Esophagus (tissue), 2 donors: ENCODE measurements at regions not wholly inside any gene's neighbourhood (a gene's known extent, or its start where the extent isn't known, plus 50 kb on each side); places are given as distances from the start of the nearest gene placed in this dataset.

Experiments used
- H3K27ac ChIP-seq, 2 donors: one replicate each; pipeline ENCODE4 v1.5.1; 2013; ENCODE audit warnings: low read depth in 2 of 2, mild to moderate bottlenecking in 2 of 2, inconsistent platforms in 1 of 2, low read length in 1 of 2, moderate library complexity in 1 of 2
- H3K27me3 ChIP-seq, 2 donors: one replicate each; pipeline ENCODE4 v1.6.1; 2013; ENCODE audit warnings: low read length in 2 of 2, control low read depth in 1 of 2, mild to moderate bottlenecking in 1 of 2; ENCODE audit not compliant: insufficient read depth in 2 of 2, control insufficient read depth in 1 of 2
- H3K36me3 ChIP-seq, 2 donors: one replicate each; pipeline ENCODE4 v1.6.1; 2013; ENCODE audit warnings: low read length in 1 of 2; ENCODE audit not compliant: control insufficient read depth in 2 of 2, insufficient read depth in 2 of 2
- H3K4me1 ChIP-seq, 2 donors: one replicate each; pipeline ENCODE4 v1.6.1; 2013; ENCODE audit warnings: low read length in 1 of 2; ENCODE audit not compliant: control insufficient read depth in 2 of 2, insufficient read depth in 2 of 2
- H3K4me3 ChIP-seq, 2 donors: one replicate each; pipeline ENCODE4 v1.5.1; 2013; ENCODE audit warnings: low read length in 2 of 2, mild to moderate bottlenecking in 2 of 2, low read depth in 1 of 2, moderate library complexity in 1 of 2
- H3K9me3 ChIP-seq, 2 donors: one replicate each; pipeline ENCODE4 v1.6.1; 2013; ENCODE audit warnings: mild to moderate bottlenecking in 2 of 2, low read depth in 1 of 2, low read length in 1 of 2, moderate library complexity in 1 of 2; ENCODE audit not compliant: control insufficient read depth in 2 of 2, insufficient read depth in 1 of 2
- WGBS, 2 donors: extraction: QIAGEN DNeasy Blood & Tissue Kit; methylation state at CpG; one replicate each; pipeline ENCODE4 v1.1.7; 2013; 5-methylcytosine and 5-hydroxymethylcytosine counted together
- donor health status: healthy with polysubstance abuse.
- donor health status: Bipolar disorder and iron deficiency.

DNA sequence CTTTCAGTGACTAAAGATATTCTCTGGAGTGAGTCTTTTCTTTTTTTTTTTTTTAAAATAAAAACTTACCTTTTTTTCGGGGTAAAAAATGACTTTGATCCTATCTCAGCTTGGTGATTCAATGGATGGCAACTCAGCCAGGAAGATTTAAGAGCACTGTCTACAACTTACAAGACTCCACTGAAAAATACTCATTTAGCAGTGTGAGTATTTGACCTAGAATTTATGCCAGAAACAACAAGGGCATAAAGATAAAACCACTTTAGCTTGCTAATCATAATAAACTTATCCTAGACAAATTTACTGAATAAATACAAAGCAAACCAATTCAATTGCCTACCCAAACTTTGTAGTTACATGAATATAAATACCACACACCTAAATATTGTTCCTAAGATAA, 446.6 kb downstream of the RPS29 start:
- Histone ChIP-seq H3K27ac (no peak overlapping the region), H3K4me3 (no peak overlapping the region), H3K27me3 (no peaks in the 10 kb centered on the region), H3K9me3 (peaks cover 0 to 2% of the 10 kb centered on the region in 2 donors), H3K4me1 (no peaks in the 10 kb centered on the region), H3K36me3 (no peaks in the 10 kb centered on the region)
- WGBS, 2 donors = 38 to 47% methylated on average over 1 of the region's 1 CpG

- Histone ChIP-seq H3K36me3 (no peaks in the 10 kb centered on the region), H3K4me3 (no peak overlapping the region), H3K9me3 (peaks cover 0 to 2% of the 10 kb centered on the region in 2 donors), H3K27me3 (no peaks in the 10 kb centered on the region), H3K27ac (no peak overlapping the region), H3K4me1 (no peaks in the 10 kb centered on the region)
- 29 to 35% methylated on average over 3 of the region's 3 CpGs for WGBS, 2 donors
Measured at GRCh38 chr14:49134940-49135339, 451.2 kb downstream of the RPS29 start.

DNA sequence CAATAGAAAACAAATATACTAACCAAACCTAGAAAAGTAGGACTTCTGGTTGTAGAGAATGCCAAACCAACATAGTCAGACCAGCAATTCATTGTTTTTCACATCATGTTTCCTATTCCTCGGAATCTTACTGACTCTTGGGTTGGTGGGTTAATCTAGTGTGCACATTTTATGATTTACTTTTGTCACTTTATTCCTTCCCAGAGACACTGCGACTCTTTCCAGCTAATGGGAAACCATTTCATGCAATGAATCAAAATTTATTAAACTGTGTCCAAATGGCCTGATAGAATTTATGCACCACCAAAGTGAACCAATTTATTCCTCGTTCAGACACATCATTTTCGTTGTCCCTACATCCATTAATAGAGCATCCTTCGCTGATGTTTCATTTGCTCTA, 464.9 kb downstream of the RPS29 start:
- no peaks in the 10 kb centered on the region for H3K4me1 ChIP-seq
- H3K9me3 ChIP-seq = peaks cover 0 to 2% of the 10 kb centered on the region in 2 donors
- no peaks in the 10 kb centered on the region for H3K27me3 ChIP-seq
- no peak overlapping the region for H3K27ac ChIP-seq
- H3K4me3 ChIP-seq = no peak overlapping the region
- 78 to 81% methylated on average over 5 of the region's 5 CpGs for WGBS, 2 donors
- H3K36me3 ChIP-seq = no peaks in the 10 kb centered on the region

- Histone ChIP-seq H3K4me3 (no peak overlapping the region), H3K27ac (no peak overlapping the region), H3K4me1 (no peaks in the 10 kb centered on the region), H3K9me3 (peaks cover 0 to 4% of the 10 kb centered on the region in 2 donors), H3K36me3 (no peaks in the 10 kb centered on the region), H3K27me3 (no peaks in the 10 kb centered on the region)
- WGBS, 2 donors = 45 to 56% methylated on average over 6 of the region's 6 CpGs
Measured at GRCh38 chr14:49114161-49114893, 471.9 kb downstream of the RPS29 start.

GRCh38 chr14:49106741-49107667, 479.2 kb downstream of the RPS29 start:
- Histone ChIP-seq H3K36me3 (no peaks in the 10 kb centered on the region), H3K27me3 (no peaks in the 10 kb centered on the region), H3K27ac (no peak overlapping the region), H3K4me3 (no peak overlapping the region), H3K9me3 (no peaks in the 10 kb centered on the region), H3K4me1 (no peaks in the 10 kb centered on the region)
- 31 to 34% methylated on average over 8 of the region's 8 CpGs for WGBS, 2 donors

GRCh38 chr14:49105956-49106355, 480.2 kb downstream of the RPS29 start:
- WGBS, 2 donors = 66% methylated on average over 1 of the region's 1 CpG
- Histone ChIP-seq H3K27ac (no peak overlapping the region), H3K27me3 (no peaks in the 10 kb centered on the region), H3K4me3 (no peak overlapping the region), H3K4me1 (no peaks in the 10 kb centered on the region), H3K36me3 (no peaks in the 10 kb centered on the region), H3K9me3 (no peaks in the 10 kb centered on the region)

- Histone ChIP-seq H3K4me1 (no peaks in the 10 kb centered on the region), H3K9me3 (no peaks in the 10 kb centered on the region), H3K27me3 (no peaks in the 10 kb centered on the region), H3K27ac (no peak overlapping the region), H3K36me3 (no peaks in the 10 kb centered on the region), H3K4me3 (no peak overlapping the region)
- 93 to 95% methylated on average over 4 of the region's 4 CpGs for WGBS, 2 donors
Measured at GRCh38 chr14:49105512-49105911, 480.7 kb downstream of the RPS29 start.

DNA sequence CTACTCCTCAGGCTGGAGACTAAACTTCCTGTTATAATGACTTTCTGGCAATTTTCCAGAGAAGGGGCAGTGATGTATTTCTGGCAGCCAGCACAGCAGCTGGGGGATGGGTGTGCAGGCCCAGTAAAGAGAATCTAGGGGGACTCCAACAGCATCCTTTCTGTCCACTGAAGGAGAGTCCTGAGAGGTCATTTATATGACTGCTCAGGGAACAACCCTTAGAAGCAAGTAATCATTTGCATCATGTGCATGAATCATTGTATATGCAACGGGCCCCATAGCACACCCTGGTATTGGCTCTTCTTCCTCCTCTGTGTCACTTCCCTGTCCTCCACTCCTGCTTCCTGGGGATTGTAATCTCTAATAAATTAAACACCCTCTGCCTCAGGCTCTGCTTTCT, 493.8 kb downstream of the RPS29 start:
- H3K4me1 ChIP-seq = no peaks in the 10 kb centered on the region
- no peak overlapping the region for H3K27ac ChIP-seq
- H3K4me3 ChIP-seq = no peak overlapping the region
- H3K9me3 ChIP-seq = peaks cover 0 to 3% of the 10 kb centered on the region in 2 donors
- 51 to 70% methylated on average over 1 of the region's 1 CpG for WGBS, 2 donors
- no peaks in the 10 kb centered on the region for H3K27me3 ChIP-seq
- no peaks in the 10 kb centered on the region for H3K36me3 ChIP-seq

DNA sequence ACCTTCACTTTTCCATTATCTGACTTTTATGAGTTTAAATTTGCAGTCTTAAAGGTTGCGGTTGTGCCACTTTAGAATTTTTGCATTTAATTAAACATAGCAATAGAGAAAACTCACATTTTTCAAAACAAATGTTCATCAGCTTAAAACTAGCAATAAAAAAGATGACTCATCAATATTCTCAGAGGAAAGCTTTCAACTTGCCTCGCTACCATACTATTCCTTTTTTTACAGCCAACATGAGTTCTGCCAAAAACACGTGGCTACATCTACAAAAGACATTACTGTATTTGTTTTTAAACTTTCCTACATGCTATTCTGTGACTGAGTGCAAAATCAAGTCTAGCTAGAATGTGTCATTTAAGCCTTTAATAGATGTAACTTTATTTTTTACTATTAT, 497.1 kb downstream of the RPS29 start:
- Histone ChIP-seq H3K36me3 (no peaks in the 10 kb centered on the region), H3K4me1 (no peaks in the 10 kb centered on the region), H3K27ac (no peak overlapping the region), H3K27me3 (no peaks in the 10 kb centered on the region), H3K9me3 (no peaks in the 10 kb centered on the region), H3K4me3 (no peak overlapping the region)
- WGBS, 2 donors = 51 to 52% methylated on average over 3 of the region's 3 CpGs
